SIG-M5 treated with dmso at 0.1 percent for 504 hours (cell line): ENCODE measurements at regions not wholly inside any gene's neighbourhood (a gene's known extent, or its start where the extent isn't known, plus 50 kb on each side); places are given as distances from the start of the nearest gene placed in this dataset.

Experiments used
- DNase-seq: peaks from one replicate; lab custom pipeline; 2025; ENCODE audit not compliant: unreplicated experiment; lab: John Stamatoyannopoulos, UW

DNA sequence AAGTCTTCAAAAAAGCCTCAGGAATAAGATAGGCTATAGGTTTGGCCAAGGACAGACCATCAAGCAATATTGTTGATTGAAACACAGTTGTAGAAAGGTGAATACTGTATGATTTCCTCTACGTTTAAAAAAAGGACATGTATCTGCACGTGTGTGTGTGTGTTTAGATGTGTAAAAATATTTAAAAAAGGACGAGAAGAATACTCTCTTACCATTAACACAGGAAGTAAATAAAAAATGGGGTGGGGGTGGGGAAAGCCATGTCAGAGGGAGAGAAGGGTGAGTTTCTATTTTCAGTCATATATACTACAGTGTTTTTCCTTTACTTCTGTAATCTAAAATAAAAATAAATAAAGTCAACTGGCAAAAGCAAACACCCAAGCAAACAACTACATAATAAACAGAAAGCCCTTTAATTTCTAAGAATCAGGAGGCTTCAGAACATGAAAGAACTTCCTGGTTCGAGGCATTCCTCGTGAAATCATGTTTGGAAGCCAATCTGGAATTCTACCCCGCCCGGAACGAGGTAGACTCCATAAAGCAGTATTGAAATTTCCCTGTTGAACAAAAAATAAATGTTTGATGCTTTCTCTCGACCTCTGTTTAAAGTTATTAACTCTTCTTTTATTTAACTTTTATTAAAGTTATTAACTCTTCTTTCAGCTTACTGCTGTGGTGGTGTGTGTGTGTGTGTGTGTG is 158.1 kb upstream of the ZNF217 start:
- DNase-seq: peak; percentile 80

DNA sequence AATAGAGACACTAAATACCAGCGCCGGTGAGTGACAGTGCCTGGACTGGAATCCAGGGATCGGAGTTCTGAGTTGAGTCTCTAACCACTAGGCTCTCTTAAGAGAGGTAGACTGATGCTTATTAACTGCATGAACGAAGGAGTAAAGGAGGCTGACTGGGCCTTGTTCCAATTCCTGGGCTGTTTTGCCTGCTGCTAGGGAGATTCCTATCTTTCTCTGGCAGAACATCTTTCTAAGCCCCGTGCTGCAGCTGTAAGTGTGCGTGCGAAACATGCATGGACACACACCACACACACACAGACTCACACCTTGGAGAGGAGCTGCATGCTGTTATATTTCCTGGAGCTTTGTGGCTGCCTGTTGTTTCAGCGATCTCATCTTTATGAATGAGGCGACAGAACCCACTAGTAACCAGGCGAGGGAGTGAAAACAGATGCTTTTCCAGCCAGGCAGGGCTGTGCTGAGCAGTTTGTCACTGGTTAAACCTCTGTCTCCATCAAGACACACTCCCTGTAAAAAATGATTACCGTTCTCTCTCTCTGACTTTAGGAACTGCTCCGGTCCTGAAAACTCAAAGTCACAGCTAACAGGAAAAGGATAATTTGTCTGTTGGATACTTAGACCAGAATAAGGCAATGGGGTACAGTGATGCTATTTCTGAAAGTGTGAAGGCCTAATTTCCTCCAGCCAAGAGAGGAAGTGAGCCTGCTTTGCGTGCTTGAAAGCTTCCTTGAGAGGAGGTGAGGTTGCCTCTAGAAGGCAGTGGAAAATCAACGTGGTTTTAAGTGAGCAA is 157.4 kb upstream of the ZNF217 start:
- peak; percentile 97 for DNase-seq

GRCh38 chr20:53749499-53749898 is 155.9 kb upstream of the ZNF217 start:
- DNase-seq: no peak

- DNase-seq: no peak
Measured at GRCh38 chr20:53748821-53749421, 155.3 kb upstream of the ZNF217 start.

DNA sequence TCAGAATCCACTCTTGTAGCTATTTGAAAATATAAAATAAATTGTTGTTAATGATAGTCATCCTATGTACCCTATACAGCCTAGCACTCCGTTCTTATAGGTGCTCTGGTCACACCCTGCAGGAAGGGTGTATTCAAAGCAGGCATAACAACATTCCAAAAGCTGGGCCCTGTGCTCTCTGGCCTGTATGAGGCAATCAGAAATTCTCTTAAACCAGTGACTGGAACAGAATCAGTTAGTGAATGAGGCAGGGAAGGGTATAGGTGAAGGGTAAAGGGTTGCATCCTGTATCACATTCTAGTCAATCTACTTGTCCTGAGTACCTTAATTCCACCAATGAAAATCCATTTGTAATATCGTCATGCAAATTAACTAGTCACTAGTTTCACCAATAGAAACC is 154.5 kb upstream of the ZNF217 start:
- DNase-seq: peak; percentile 100

DNA sequence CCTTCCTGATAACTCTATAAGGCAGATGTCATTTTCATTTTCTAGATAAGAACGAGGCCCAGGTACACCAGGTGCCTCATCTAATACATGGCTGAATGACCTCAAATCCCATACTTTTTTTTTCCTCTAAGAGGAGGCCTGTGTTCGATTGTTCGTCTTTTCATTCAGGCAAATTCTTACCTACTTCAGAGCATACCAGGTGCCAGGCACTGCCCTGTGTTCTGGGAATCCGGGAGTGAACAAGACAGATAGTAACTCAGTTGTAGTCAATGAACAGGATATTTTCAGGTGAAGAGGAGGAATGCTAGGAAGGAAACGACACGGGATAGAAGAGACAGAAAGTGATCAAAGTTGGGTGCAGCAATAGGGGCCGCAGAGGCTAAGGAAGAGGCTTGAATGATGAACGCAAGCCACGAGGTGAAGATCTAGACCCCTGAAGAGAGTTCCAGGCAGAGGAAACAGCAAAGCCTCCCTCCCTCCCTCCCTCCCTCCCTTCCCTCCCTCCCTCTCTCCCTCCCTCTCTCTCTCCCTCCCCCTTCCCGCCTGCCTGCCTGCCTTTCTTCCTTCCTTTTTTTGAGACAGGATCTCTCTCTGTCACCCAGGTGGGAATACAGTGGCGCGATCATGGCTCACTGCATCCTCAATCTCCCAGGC is 150.1 kb upstream of the ZNF217 start:
- no peak for DNase-seq

- DNase-seq: no peak
Measured at GRCh38 chr20:53742685-53743081, 149.0 kb upstream of the ZNF217 start.

- DNase-seq: no peak
Measured at GRCh38 chr20:53741726-53742028, 148.0 kb upstream of the ZNF217 start.

DNA sequence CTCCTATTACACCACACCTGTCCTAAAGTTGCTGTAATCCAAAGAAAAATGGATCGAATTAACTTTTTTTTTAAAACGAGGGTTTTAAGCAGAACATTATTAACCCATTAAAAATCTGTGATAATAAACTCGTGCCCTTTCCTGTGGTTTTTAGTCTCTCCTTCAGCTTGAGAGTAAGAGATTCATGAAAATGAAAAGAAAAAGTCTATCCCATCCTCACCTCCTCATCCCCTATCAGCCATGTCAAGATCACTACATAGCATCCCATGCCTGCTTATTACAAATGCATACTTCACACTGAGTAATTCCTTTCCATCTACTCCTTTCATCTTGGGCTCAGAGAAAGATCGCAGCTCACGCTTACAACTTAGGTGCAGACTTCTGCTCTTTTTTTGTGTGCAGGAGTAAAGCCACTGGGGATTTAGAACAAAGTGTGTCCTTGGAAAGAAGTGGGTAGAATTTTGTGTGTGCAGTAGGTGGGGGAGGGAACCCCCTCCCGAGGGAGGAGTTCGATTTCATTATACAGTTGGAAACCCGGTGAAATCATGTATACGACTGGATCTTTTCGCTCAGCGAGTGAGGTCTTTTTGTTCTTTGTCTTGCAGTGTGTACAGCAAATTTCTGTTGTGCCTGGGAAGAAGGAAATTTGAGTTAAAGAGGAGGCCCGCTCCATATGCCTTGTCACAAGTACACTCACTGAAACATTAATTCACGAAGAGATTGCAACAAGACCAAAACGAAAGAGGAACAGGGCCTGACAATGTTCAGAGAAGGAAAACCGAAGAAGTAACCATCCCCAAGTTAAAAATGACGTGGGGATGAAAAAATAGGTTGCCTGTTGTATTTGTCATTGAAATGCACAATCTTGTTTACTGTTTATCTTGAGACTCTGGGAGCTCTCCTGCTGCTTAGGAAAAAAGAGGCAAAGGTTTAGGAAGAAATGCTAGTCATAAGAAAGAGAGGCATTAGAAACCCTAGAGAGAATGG is 146.5 kb upstream of the ZNF217 start:
- peak; percentile 96 for DNase-seq

- DNase-seq: peak; percentile 77
Measured at GRCh38 chr20:53738945-53739798, 145.5 kb upstream of the ZNF217 start.

DNA sequence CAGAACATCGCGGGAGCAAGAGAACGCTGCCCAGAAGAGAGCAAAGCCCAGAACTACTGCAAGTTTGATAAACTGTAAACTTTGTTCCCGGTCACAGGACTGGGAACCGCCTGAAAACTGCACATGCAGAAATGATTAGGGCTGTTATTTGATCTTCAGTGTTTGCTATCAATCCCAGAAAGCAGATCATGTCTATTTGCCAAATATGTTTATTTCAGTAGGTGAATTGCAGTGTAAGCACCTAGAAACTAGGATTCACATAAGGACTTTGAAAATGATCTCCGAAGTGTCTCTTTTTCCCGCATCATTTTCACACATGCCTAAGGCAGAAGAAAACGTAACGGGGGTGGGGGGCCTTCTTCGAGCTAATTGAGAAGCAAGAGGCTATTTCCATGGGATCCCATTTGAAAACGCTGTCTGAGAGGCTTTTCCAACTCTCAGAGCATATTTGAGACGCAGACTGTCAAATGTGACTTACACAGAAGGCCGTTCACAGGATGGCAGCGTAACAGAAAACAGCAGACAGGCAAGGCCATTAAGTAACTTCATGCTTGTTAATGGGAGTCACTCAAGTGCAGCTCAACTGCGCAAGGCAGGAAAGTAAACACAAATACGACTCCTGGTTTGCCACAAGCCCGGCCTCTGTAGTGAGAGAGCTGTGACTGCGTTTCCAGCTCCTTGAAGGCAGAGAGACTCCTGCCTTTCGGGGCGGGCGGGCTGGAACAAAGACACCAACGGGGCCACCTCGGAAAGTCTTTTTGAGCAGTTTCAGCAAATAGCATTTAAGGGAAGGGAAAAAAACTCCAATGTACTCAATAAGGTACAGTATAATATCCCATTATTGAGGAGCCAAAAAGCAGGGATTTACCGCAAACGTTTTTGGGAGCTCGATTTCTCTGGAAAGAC is 144.7 kb upstream of the ZNF217 start:
- peak; percentile 89 for DNase-seq

DNA sequence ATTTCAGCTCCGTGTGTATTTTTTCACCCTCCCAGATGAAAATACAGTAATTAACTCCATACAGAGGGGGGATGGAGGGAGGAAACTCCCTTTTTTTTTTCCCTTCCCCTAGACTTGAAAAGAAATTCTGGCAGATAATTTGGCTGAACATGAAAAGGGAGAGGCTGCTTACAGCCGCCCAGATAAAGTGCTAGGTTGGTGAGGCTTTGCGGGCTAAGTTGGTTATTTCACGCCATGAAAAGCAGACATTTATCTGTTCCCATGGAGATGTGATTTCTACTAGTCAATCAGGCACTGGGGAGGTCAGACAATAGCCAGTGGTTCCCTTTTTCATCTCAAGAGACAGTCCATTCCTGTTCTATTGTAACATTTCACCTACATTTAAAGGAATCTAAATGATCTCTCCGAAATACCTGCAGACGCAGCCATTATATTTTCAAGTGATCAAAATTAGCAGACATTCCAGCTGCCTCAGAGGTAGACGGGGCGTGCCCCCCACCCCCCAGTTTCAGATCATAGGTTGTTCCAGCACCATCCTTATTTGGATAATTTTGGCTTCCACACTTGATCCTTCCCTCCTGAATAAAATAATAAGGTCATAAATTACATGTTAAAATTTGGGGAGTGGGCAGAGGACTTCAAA is 143.9 kb upstream of the ZNF217 start:
- DNase-seq: peak; percentile 74

- peak; percentile 93 for DNase-seq
Measured at GRCh38 chr20:53736757-53737395, 143.2 kb upstream of the ZNF217 start.

DNA sequence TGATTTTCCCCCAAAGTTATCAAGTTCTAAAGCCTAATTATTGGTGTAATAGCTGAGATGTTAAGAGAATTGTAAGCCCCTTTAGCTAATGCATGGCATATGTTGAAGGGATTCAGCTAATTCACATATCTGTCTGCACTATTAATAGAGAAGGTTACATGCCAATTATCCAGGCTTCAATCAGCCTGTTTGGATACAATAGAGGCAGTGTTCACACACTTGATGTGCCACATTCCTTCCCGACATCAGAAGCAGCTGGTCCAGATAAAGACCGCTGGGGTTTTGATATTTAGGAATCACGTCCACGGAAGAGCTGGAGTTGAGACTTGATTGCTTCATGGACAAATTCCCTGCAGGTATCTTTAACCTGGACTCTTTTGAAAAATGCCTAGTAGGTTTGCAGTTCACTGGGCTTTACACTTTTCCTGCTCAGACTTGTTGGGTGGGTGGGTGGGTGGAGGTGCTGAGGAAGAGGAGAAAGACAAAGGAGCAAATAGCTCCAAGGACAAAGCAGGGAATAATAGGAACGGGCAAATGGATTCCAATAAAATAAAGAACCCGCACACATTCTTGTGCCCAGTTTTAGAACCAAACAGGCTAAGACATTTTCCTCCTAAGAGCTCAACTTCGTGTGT is 142.6 kb upstream of the ZNF217 start:
- DNase-seq: peak; percentile 80

DNA sequence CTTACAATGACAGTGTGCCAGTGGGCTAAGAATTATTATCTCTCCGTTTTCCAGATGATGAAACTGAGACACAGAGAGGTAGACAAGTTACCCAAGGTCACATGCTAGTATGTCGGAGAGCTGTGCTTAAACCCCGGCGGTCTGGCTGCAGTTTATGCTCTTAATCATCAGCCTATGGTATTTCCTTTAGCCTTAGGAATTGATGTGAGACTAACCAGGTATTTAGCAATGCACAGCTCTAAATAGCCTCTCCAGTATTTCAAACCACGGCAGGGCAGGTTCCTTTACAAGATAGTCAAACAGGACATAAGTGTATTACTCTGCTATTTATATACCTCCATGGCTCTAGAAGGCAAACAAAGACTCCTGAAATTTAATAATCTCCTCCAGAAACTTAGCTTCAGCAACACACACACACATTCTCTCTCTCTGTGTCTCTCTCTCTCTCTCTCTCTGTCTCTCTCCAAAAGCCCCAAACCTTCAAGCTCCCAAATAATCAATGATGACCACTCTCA is 142.0 kb upstream of the ZNF217 start:
- DNase-seq: peak; percentile 100

- peak; percentile 66 for DNase-seq
Measured at GRCh38 chr20:53734006-53734688, 140.5 kb upstream of the ZNF217 start.
